ENCODE measurements at regions not wholly inside any gene's neighbourhood (a gene's known extent, or its start where the extent isn't known, plus 50 kb on each side); places are given as distances from the start of the nearest gene placed in this dataset.

DNA sequence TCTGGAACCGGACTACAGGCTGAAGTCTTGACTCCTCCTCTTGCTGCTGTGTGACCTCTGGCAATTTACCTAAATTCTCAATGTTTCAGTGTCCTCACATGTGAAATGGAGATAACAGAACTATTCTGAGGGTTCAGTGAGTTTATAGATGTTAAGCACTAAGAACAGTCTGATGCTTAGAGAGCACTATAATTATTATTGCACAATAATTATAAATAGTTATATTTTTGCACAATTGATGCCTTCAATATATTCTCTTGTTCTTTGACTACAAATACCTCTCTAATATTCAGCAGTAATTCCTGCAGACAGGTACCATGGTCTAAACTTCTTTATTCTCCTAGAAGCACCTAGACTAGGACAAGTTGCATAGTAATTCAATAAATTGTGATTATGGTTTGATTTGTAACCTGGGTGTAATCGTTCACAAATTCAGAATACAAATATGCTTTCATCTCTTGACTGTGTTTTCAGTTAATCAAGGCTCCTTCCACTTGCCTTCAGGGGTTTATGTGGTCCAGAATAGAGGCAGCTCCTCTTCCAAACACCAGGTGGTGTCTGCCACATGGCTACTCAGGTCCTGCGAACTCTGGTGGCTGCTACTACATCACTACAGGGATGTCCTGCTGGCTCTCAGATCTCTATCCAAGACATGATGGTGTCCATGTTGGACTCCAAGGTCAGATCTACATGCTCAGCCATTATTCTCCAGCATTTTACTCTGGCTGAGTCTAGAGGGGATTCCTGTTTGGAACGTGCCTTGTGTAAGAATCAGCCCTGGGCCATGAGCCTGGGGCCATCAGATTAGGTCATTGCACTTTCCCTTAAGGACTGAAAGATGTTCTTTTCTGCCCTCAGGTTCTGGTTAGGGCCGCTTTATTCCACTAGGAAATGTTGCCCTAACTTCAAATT, 103.4 kb downstream of the QRFPR start:
- no peak for DNase-seq

DNA sequence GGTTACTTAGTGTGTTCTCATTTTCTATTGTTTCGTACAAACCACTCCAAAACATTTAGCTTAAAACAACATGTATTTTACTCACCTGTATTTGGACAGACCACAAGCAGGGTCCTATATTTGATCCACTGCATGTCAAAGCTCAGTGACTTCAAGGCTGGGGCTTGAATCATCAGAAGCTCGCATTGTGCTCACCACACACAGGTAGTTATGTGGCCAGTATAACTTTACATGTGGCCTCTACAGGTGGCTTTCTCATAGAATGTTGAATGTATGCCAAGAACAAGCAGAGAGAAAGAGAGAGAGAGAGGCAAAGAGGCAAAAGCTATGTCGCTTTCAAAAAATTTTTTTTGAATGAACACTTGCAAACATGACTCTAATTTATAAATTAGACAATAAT, 107.6 kb downstream of the QRFPR start:
- DNase-seq = no peak

GRCh38 chr4:121272526-121272925, 108.3 kb downstream of the QRFPR start:
- DNase-seq = no peak

DNA sequence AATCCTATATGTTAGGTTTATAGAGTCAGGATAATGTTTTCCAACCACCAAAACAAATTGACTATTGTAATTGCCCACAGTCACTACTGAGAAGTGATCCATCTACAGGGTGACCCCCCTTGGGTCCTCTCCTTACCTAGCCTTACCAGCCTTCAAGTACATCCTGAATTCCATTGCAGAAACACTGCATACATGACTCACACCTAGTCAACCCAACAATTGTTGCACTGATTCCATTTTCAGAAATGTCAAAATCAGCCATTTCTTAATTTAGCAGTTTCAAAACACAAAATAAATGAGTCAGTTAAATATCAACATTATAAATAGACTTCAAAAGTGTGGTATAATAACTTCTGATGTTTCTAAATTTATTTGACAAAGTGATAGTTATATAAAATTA, 106.3 kb upstream of the TNIP3 start:
- no peak for DNase-seq

DNA sequence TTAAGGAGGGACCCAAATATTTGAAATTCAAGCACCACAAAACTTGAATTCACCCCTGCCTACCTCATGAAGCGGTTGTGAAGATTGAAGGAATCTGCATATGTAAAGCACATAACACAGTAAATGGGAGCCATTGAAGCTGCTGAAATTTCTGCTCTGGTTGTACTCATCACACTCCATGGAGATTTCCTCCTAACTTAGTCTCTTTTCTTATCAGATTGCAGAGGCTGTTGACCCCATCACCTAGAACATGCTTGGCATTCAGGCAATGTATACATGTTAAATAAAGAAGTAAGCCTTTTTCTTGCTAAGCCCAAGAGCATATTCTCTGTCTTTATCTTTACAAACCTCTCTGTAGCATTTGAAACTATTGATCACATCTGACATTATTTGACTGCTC, 104.9 kb upstream of the TNIP3 start:
- DNase-seq = no peak

DNA sequence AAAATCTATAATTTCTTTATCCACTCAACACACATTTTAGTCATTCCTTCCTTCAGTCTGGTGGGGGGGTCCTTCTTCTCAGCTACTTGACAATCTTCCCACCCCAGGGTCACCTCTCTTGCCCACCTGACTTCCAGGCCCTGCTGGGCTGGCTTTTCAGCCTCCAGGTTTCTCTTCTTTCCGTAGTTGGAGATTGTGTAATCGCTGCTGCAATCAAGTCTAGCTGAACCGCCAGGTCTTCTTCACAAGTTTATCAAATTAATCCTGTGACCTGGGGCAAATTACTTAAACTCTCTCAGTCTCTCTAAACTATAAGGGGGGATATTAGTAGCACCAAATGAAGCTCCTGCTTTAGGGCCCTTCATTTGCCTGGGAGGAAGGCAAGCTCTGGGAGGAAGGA, 102.9 kb upstream of the TNIP3 start:
- DNase-seq = no peak

DNA sequence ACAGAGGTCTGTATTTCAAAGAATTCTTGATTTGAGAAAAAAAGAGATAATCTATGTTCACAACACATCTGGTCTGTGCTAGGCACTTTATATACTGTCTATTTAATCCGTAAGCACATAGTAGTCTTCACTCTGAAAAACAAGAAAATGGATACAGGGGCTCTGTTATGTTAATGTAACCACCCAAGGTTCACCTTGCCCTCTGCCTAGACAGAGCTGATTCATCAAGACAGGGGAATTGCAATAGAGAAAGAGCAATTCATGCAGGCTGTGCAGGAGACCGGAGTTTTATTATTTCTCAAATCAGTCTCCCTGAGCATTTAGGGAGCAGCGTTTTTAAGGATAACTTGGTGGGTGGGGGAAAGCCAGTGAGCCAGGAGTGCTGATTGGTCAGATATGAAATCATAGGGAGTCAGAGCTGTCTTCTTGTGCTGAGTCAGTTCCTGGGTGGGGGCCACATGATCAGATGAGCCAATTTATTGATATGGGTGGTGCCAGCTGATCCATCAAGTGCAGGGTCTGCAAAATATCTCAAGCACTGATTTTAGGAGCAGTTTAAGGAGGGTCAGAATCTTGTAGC, 92.9 kb upstream of the TNIP3 start:
- no peak for DNase-seq

DNA sequence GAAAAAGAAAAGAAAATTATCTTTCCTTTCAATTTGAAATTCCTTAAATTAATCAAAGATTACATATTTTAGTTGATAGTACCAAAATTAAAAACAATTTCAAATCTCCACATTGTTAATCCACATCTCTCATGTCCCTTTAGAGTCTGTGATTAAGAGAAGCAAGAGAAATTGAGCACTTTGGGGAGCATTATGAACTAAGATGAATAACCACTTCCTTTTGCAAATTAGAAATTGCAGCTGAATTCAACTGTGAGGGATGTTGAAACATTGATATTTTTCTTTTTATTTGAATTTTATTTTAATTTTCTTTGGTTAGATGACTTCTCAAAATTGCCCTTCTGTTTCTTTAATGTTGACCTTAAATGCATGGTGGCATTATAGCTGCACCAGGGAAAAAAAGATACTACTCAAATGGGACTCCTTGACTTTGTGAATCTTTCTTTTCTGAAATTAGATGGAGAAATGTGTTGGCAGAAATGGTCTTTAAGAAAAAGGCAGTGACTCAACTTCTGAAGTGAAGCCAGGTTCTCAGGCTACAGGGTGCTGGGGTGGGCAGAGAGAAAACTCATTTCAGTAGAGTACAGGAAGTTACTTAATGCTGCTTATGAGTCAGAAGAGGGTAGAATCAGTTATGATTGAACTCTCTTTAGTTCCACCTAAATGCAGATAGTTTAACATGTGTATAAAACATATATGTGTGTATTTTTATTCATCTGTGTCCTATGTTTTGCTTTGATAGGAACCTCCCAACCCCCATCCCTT, 92.0 kb upstream of the TNIP3 start:
- DNase-seq = no peak

DNA sequence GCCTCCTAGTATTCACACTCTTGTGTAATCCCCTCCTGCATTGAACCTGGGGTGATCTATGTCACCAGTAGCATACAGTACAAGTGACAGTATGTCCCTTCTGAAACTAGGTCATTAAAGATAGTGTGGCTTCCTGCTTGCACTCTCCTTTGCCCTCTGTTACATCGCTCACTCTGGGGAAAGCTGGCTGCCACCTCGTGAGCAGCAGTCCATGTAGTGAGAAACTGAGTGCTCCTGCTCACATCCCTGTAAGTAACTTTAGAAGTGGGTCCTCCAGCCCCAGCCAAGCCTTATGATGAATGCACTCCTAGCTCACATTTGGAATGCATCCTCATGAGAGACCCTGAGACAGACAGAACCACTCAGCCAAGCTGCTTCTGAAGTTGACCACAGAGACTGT, 89.8 kb upstream of the TNIP3 start:
- DNase-seq = no peak

DNA sequence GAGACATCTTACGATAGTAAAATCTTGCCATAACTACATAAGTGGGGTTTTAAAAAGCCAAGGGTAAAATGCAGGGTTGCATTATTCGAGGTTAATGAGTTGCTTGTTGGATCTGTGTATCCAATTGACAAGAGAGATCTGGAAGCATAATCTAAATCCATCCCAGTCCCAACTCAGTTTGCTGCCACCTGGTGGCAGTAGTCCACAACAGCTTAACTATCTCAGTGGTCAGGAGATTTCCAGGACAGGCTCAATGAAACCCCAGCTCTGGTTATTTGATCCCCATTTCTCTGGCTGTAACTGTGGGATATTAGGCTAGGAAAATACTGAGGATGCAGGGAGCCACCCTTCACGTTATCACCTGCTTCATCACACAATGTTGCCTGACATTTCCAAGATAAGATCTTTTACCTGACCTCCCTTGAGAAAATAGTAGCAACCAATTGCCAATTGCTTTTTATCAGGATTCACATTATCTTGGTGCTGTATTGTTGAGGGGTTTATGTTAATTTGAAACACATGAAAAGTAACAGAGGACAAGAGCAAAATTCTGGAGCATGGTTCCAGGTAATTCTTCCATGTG, 88.2 kb upstream of the TNIP3 start:
- DNase-seq = peak; percentile 90

- no peak for DNase-seq
Observed at GRCh38 chr4:121248747-121249146, 84.6 kb upstream of the TNIP3 start.

DNA sequence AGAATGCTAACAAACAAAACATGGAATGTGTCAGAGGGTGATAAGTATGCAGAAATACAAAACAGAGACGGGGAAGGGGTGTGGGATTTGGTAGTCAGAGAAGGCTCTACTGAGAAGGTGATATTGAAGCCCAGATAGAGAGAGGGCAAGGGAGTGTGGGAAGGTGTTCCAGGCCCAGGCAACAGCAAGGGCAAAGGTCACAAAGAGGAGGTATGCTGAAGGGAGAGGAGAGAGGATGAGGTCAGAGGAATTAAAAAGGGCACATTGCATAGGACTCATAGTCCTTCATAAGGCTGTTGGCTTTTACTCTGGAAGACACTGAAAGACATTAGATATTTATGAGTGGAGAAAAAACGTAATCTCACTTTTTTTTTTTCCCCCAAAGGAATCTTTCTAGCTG, 82.6 kb upstream of the TNIP3 start:
- no peak for DNase-seq

- DNase-seq = no peak
Observed at GRCh38 chr4:121243485-121243884, 79.4 kb upstream of the TNIP3 start.

DNA sequence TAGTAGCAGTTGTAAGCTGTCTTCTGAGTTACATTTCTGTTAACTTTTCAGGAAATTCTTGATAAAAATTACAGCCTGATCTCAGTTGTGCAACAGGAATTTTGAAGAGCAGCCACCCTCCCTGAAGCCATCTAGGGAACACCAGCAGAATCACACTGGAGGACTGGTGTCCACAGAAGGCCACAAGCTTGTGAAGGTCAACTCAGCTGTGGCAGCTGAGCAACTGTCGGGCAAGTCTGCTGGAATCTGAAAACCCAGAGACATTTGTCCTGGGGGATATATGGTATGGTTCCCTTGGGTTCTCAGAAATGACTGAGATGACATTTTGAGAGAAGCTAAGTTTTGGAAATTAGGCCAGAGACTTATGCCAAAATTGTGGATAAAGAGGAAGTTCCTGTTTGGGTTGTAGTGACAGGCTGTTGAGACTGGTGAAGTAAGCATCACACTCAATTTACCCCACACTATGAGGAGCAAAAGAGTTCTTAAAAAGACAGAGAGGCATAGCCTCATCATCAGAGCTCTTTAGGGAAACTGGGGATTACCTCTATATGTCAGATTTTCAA, 78.1 kb upstream of the TNIP3 start:
- DNase-seq = no peak

DNA sequence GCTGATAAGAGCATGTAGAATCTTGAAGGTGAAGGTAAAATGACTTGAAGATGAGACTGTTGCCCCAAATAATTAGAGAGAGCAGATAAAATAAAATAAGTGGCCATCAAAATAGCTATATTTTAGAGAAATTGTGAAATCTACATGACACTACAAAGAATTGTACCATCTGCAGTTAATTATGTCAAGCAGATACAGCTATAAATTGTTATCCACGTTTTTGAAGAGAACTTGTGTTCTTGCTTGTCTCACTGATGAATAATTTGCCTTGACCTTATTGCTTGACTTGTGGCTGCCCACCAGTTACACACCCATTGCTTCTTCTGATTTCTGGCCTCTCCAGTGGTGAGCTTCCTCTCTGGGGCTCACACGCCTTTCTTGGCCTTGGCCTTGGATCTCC, 75.8 kb upstream of the TNIP3 start:
- DNase-seq = no peak

DNA sequence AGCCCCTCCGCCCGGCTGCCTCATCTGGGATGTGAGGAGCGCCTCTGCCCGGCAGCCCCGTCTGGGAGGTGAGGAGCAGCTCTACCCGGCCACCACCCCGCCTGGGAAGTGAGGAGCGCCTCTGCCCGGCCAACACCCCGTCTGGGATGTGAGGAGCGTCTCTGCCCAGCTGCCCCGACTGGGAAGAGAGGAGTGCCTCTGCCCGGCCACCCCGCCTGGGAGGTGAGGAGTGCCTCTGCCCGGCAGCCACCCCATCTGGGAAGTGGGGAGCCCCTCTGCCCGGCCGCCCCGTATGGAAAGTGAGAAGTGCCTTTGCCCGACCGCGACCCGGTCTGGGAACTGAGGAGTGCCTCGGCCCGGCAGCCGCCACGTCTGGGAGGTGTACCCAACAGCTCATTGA, 74.3 kb upstream of the TNIP3 start:
- DNase-seq = no peak

DNA sequence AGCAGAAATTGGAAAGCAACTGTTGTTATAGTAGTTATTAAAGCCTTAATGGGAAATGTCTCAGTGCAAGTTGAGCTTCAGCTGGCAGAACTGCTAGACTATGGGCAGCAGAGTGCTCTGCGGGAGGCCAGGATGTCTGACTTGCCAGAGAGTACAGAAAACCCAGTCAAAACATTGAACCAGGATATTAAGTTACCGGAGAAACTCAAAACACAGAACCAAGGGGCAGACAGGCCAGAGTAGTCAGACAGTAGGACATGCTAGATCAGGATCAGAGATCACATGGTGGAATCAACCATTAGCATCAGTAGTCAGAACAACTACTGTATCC, 72.9 kb upstream of the TNIP3 start:
- no peak for DNase-seq

DNA sequence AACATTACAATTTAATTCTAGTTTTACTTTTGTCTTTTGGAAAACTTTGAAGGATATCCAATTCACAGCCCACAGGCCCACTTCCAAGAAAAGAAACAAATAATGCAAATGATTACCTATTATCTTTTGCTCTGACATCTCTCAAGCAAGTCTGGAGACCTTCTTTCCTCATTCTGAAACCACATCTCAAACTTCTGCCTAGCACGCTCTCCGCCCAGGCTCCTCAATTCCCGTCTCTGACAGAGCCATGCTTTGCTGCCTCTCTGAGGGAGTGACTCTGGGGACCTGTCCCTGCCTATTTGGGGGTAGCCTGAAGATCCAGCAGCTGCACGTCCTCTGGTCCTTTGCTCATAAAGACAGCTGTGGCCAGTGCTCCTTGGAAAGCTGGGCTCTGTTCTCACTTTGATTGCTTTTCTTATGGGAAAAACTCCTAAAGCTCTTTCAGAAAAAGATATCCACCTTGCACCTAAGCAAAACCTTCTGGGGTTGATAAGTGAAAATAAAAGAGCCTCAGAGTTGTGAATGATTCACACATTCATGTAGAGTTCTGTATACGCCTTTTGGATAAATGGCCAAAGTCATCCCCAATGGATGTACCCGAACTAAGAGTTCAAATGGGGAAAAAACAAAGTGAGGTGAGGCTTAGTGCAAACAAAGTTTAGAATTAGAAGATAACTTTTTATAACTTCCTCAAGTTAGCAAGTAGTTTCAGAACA, 72.4 kb upstream of the TNIP3 start:
- DNase-seq = no peak

DNA sequence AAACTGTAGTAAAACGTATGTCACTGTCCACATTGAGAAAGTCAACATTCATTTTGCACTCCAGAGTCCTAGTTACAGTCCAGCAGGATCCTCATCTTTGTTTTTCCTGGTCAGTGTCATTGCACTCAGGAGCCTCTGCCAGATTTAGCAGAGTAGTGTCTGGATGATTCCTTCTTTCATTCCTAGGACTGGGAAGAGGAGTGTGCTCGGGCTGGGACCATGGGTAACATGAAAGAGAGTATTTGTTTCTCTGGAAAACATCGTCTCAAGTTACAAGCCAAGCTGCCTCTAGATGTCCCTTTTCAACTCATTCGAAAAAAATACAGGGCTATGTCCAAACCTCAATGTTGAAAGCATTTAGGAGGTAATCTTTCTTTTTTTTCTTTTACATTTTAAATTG, 69.9 kb upstream of the TNIP3 start:
- DNase-seq = no peak

GRCh38 chr4:121229993-121230392, 65.9 kb upstream of the TNIP3 start:
- no peak for DNase-seq

- no peak for DNase-seq
Observed at GRCh38 chr4:121228848-121229247, 64.7 kb upstream of the TNIP3 start.

DNA sequence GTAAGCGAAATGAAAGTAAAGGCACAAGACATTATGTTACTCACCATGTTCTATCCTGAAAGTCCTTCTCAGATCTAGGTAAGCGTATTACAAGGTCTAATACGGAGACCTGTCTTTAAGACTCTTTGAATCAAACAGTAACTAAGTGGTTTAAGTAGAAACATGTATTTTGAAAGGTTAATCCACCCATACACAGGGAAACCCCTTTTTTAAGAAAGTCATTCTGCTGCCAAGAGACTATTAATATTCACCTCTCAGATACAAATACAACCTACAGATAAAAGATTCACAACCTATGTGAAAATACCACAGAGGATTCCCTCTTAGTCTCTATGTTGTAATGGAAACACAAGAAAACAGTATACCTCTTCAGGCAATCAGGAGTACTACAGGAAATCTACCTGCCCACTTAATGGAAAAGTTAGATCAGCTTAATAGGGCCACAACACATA, 63.2 kb upstream of the TNIP3 start:
- DNase-seq = no peak

DNA sequence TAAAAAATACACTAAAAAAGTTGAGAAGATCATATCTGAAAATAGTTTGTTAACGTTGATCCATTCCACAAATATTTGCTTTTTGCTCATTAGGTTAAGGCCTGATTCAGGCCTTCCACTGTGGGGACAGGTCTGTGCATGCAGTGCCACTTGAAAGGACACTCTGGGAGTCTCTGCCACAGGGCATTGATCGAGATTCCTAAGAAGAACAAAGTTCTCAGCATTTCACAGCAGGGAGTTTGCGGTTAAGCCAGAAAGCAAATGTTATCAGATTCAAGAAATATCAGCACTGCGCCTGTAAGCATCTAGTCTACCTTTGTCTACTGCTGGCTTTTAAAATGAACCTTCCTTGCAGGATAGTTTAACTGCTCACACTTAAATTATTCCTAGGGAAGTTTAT, 62.2 kb upstream of the TNIP3 start:
- DNase-seq = no peak
